Activated CD4-positive, alpha-beta T cell treated with anti-CD3 and anti-CD28 coated beads, Interleukin-2, amount 10 ng/mL, durations not matched to agents 24 days and 14 days (primary cell): ENCODE measurements at regions not wholly inside any gene's neighbourhood (a gene's known extent, or its start where the extent isn't known, plus 50 kb on each side); places are given as distances from the start of the nearest gene placed in this dataset.
"Not testable (repeated sequence)": the region's sequence is repeated elsewhere in the genome, so short reads cannot be mapped to it uniquely, and the experiment has no call there.

ENCODE experiments used
- DNase-seq: peaks from one replicate; pipeline ENCODE4 v3.0.0; 2022
- H3K27ac Mint-ChIP-seq: one replicate; pipeline ENCODE4 v1.8.0; 2022; ENCODE audit warnings: mild to moderate bottlenecking, mixed read lengths
- H3K27me3 Mint-ChIP-seq: one replicate; pipeline ENCODE4 v1.8.0; 2022; ENCODE audit warnings: mixed read lengths
- H3K36me3 Mint-ChIP-seq: one replicate; pipeline ENCODE4 v1.8.0; 2022; ENCODE audit warnings: low read depth, mild to moderate bottlenecking, mixed read lengths
- H3K4me1 Mint-ChIP-seq: one replicate; pipeline ENCODE4 v1.8.0; 2021; ENCODE audit warnings: mixed read lengths
- H3K4me3 Mint-ChIP-seq: one replicate; pipeline ENCODE4 v1.8.0; 2022; ENCODE audit warnings: mild to moderate bottlenecking, moderate library complexity, mixed read lengths
- H3K9me3 Mint-ChIP-seq: one replicate; pipeline ENCODE4 v1.8.0; 2021; ENCODE audit warnings: mixed read lengths
- intact Hi-C: fragments of 100-400 bp; cut with micrococcal nuclease; formaldehyde crosslinking; loops from one replicate; pipeline ENCODE4 v1.15.1; 2023

DNA sequence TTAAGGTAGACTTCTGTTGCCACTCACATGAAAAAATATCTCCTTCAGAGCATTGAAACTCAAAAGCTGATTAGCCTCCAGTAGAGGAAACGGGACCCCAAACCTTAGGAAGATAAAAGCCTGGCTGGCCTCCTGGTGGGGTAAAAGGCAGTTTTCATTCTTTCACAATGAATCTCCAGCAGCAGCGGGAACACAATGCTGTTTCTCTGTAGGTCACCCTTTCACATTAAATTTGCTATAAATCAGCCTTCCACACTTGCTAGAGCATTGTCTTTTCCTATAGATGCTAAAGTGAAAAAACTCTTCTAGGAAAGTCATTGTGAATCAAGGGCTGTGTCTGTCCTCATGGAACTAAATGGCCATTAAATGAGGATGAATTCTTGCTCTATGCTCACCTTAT, 207.3 kb upstream of the MAGEB2 start:
- no peak overlapping the region for H3K27ac Mint-ChIP-seq
- no peak overlapping the region for H3K4me3 Mint-ChIP-seq
- H3K36me3 Mint-ChIP-seq = no peaks in the 10 kb centered on the region
- intact Hi-C loops = no loop called here
- H3K27me3 Mint-ChIP-seq = no peaks in the 10 kb centered on the region
- H3K4me1 Mint-ChIP-seq = no peaks in the 10 kb centered on the region
- H3K9me3 Mint-ChIP-seq = peaks cover 4% of the 10 kb centered on the region
- DNase-seq = no peak

GRCh38 chrX:30010471-30010870, 204.9 kb upstream of the MAGEB2 start:
- Mint-ChIP-seq H3K27me3 (no peaks in the 10 kb centered on the region), H3K9me3 (peaks cover 4% of the 10 kb centered on the region), H3K27ac (no peak overlapping the region), H3K36me3 (no peaks in the 10 kb centered on the region), H3K4me3 (no peak overlapping the region), H3K4me1 (no peaks in the 10 kb centered on the region)
- DNase-seq = no peak
- intact Hi-C loops = no loop called here

DNA sequence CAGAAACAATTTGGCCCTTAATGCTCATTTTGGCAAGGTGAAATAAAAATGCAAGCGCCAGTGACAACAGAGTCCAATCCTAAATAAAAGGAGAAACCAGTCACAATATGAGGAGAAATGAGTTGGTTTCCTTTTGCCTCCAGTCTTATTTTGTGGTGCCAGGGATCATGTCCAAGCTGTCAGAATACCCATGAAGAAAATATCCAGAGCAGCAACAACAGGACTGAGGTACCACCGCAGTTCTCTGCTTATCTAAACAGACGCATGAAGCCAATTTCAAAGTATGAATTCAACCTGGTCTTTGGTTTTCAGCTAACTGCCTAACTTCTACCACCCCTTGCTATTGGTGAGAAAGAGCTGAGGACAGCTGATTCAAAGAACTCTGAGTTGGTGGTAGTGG, 199.9 kb upstream of the MAGEB2 start:
- no peaks in the 10 kb centered on the region for H3K27me3 Mint-ChIP-seq
- no peak for DNase-seq
- H3K4me3 Mint-ChIP-seq = no peak overlapping the region
- H3K9me3 Mint-ChIP-seq = peaks cover 4% of the 10 kb centered on the region
- no peaks in the 10 kb centered on the region for H3K4me1 Mint-ChIP-seq
- H3K27ac Mint-ChIP-seq = no peak overlapping the region
- intact Hi-C loops = no loop called here
- no peaks in the 10 kb centered on the region for H3K36me3 Mint-ChIP-seq

- intact Hi-C loops = no loop called here
- H3K9me3 Mint-ChIP-seq = no peaks in the 10 kb centered on the region
- H3K27me3 Mint-ChIP-seq = no peaks in the 10 kb centered on the region
- no peak overlapping the region for H3K4me3 Mint-ChIP-seq
- H3K4me1 Mint-ChIP-seq = no peaks in the 10 kb centered on the region
- H3K36me3 Mint-ChIP-seq = no peaks in the 10 kb centered on the region
- no peak for DNase-seq
- H3K27ac Mint-ChIP-seq = no peak overlapping the region
Observed at GRCh38 chrX:30027636-30028035, 187.7 kb upstream of the MAGEB2 start.

GRCh38 chrX:30036406-30036805, 179.0 kb upstream of the MAGEB2 start:
- intact Hi-C loops, H3K27ac Mint-ChIP-seq, H3K27me3 Mint-ChIP-seq, H3K4me1 Mint-ChIP-seq, DNase-seq, H3K9me3 Mint-ChIP-seq, H3K36me3 Mint-ChIP-seq, H3K4me3 Mint-ChIP-seq: not testable (repeated sequence)

DNA sequence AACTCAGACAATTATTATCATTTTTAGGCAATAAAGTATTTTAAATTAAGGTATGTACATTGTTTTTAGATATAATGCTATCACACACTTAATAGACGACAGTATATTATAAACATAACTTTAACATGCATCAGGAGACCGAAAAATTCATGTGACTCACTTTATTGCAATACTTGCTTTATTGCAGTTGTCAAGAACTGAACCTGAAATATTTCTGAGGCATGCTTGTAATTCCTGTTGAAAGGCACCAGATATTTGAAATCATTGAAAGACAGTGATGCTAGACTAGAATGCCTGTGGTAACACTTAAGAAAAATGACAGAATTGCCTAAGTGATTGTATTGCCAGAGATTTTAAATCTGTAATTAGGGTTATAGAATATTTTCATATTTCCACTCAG, 175.6 kb upstream of the MAGEB2 start:
- intact Hi-C loops = no loop called here
- no peak for DNase-seq
- H3K4me1 Mint-ChIP-seq = no peaks in the 10 kb centered on the region
- H3K36me3 Mint-ChIP-seq = no peaks in the 10 kb centered on the region
- no peak overlapping the region for H3K27ac Mint-ChIP-seq
- H3K4me3 Mint-ChIP-seq = no peak overlapping the region
- H3K9me3 Mint-ChIP-seq = no peaks in the 10 kb centered on the region
- H3K27me3 Mint-ChIP-seq = no peaks in the 10 kb centered on the region

- DNase-seq = no peak
- Mint-ChIP-seq H3K27ac (no peak overlapping the region), H3K4me3 (no peak overlapping the region), H3K9me3 (no peaks in the 10 kb centered on the region), H3K4me1 (no peaks in the 10 kb centered on the region), H3K27me3 (no peaks in the 10 kb centered on the region), H3K36me3 (no peaks in the 10 kb centered on the region)
- intact Hi-C loops = no loop called here
Observed at GRCh38 chrX:30060718-30061117, 154.6 kb upstream of the MAGEB2 start.

GRCh38 chrX:30065226-30065625, 150.1 kb upstream of the MAGEB2 start:
- DNase-seq = no peak
- Mint-ChIP-seq H3K9me3 (no peaks in the 10 kb centered on the region), H3K4me3 (no peak overlapping the region), H3K36me3 (no peaks in the 10 kb centered on the region), H3K27ac (no peak overlapping the region), H3K27me3 (no peaks in the 10 kb centered on the region), H3K4me1 (no peaks in the 10 kb centered on the region)
- intact Hi-C loops = no loop called here

DNA sequence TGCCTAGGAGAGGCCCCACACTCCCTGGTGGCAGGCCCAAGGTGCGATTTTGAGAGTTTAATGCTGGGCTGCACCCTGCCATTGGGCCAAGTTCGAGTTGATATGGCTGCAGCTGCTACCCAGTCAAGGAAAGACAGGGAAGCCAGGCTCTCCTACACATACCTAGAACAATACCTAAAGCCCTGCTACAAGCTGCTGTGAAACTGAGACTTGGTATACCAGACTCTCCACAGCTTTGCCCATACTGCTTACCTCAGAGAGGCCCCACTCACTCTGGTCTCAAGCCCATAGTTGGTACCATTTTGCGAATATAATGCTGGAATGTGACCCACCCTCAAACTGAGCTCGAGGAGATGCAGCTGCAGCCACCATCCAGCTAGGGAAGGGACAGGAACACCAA, 147.7 kb upstream of the MAGEB2 start:
- Mint-ChIP-seq H3K36me3 (no peaks in the 10 kb centered on the region), H3K27ac (no peak overlapping the region), H3K4me1 (no peaks in the 10 kb centered on the region), H3K27me3 (no peaks in the 10 kb centered on the region), H3K4me3 (no peak overlapping the region), H3K9me3 (no peaks in the 10 kb centered on the region)
- DNase-seq = no peak
- intact Hi-C loops = no loop called here

DNA sequence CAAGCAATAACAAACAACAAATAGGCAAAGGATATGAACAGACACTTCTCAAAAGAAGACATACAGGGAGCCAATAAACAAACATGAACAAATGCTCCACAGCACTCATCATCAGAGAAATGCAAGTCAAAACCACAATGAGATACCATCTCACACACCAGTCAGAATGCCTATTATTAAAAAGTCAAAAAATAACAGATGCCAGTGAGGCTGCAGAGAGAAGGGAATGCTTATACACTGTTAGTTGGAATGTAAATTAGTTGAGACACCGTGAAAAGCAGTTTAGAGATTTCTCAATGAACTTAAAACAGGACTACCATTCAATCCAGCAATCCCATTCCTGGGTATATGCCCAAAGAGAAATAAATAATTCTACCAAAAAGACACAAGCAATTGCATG, 129.8 kb upstream of the MAGEB2 start:
- intact Hi-C loops = no loop called here
- H3K36me3 Mint-ChIP-seq = no peaks in the 10 kb centered on the region
- no peaks in the 10 kb centered on the region for H3K4me1 Mint-ChIP-seq
- H3K27me3 Mint-ChIP-seq = no peaks in the 10 kb centered on the region
- H3K27ac Mint-ChIP-seq = no peak overlapping the region
- H3K4me3 Mint-ChIP-seq = no peak overlapping the region
- H3K9me3 Mint-ChIP-seq = no peaks in the 10 kb centered on the region
- DNase-seq = no peak

GRCh38 chrX:30111431-30111830, 103.9 kb upstream of the MAGEB2 start:
- Mint-ChIP-seq H3K4me1 (no peaks in the 10 kb centered on the region), H3K27me3 (no peaks in the 10 kb centered on the region), H3K27ac (no peak overlapping the region), H3K9me3 (no peaks in the 10 kb centered on the region), H3K36me3 (no peaks in the 10 kb centered on the region), H3K4me3 (no peak overlapping the region)
- intact Hi-C loops = no loop called here
- DNase-seq = no peak

- intact Hi-C loops = loop anchor here (10.0 kb wide), 1 partner anchor 363 kb away; no protein-coding TSS in a partner anchor
- no peaks in the 10 kb centered on the region for H3K9me3 Mint-ChIP-seq
- H3K4me3 Mint-ChIP-seq = no peak overlapping the region
- H3K4me1 Mint-ChIP-seq = no peaks in the 10 kb centered on the region
- no peaks in the 10 kb centered on the region for H3K27me3 Mint-ChIP-seq
- no peak for DNase-seq
- H3K27ac Mint-ChIP-seq = no peak overlapping the region
- no peaks in the 10 kb centered on the region for H3K36me3 Mint-ChIP-seq
Observed at GRCh38 chrX:30141966-30142365, 73.4 kb upstream of the MAGEB2 start.

DNA sequence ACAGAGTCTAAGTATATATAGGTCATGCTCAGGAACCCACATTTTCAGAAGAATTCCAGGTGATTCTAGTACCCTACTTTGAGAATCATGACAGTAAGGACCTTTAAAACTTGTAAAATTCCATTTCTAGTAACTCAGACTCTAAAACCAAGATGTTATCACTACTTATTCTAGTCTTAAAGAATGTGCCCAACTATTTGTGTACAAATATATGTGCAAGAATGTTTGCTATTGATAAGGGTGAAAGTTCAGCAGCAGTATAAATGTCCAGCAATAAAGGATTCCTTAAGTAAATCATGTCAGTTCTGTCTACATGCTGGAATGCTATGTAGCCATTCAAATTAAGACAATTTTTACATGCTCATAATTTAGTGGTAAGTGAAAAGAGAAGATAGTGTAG, 71.1 kb upstream of the MAGEB2 start:
- no peaks in the 10 kb centered on the region for H3K4me1 Mint-ChIP-seq
- DNase-seq = no peak
- H3K27ac Mint-ChIP-seq = no peak overlapping the region
- no peaks in the 10 kb centered on the region for H3K9me3 Mint-ChIP-seq
- H3K4me3 Mint-ChIP-seq = no peak overlapping the region
- no peaks in the 10 kb centered on the region for H3K36me3 Mint-ChIP-seq
- intact Hi-C loops = loop anchor here (10.0 kb wide), 1 partner anchor 361 kb away; no protein-coding TSS in a partner anchor
- H3K27me3 Mint-ChIP-seq = no peaks in the 10 kb centered on the region

- no peak for DNase-seq
- no peaks in the 10 kb centered on the region for H3K36me3 Mint-ChIP-seq
- H3K27ac Mint-ChIP-seq = no peak overlapping the region
- no peaks in the 10 kb centered on the region for H3K9me3 Mint-ChIP-seq
- H3K4me3 Mint-ChIP-seq = no peak overlapping the region
- no peaks in the 10 kb centered on the region for H3K27me3 Mint-ChIP-seq
- intact Hi-C loops = loop anchor here (10.0 kb wide), 1 partner anchor 360 kb away; no protein-coding TSS in a partner anchor
- H3K4me1 Mint-ChIP-seq = no peaks in the 10 kb centered on the region
Observed at GRCh38 chrX:30144971-30145731, 70.2 kb upstream of the MAGEB2 start.
